ENCODE measurements at regions not wholly inside any gene's neighbourhood (a gene's known extent, or its start where the extent isn't known, plus 50 kb on each side); places are given as distances from the start of the nearest gene placed in this dataset.

DNA sequence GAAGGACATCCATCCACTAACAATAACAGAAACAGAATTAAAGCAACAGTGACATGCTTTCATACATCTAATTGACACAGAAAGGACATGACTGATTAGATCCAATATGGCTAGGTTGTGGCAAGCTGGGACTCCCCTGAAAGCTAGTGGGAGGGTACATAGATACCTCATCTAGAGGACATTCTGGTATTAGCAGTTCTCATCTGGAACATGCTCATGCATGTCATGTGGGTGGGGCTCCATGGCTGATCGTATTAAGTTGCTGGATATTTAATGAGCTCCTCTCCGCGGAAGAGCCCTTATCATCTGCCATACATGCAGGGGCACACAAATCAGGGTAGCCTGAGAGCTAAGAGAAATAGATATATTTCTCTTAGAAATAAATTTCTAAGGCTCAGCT, 358.9 kb downstream of the ICE1 start:
- no peak for TF ChIP-seq POLR2A (IDR thresholded peaks at IDR 0.05; ENCODE audit: low read depth, low read length)
- TF ChIP-seq POLR2AphosphoS5 (IDR thresholded peaks at IDR 0.05; ENCODE audit: low read depth, low read length): no peak
- TF ChIP-seq TAF1 (IDR thresholded peaks at IDR 0.05; ENCODE audit: borderline replicate concordance, low read depth, low read length): no peak

Data from GM12892 (cell line).